ENCODE measurements at regions not wholly inside any gene's neighbourhood (a gene's known extent, or its start where the extent isn't known, plus 50 kb on each side); places are given as distances from the start of the nearest gene placed in this dataset.

GRCh38 chr2:226273440-226273839 is 526.2 kb downstream of the IRS1 start:
- TF ChIP-seq GABPA (IDR thresholded peaks at IDR 0.05; ENCODE audit: low read depth, low read length) = no peak
- TF ChIP-seq GABPA (CRISPR knock-in tag; IDR thresholded peaks at IDR 0.05; ENCODE audit: low read depth) = no peak
- no peak for TF ChIP-seq TRIM24 (CRISPR knock-in tag; IDR thresholded peaks at IDR 0.05)
- TF ChIP-seq SP2 (CRISPR knock-in tag; IDR thresholded peaks at IDR 0.05) = no peak
- TF ChIP-seq ADNP (CRISPR knock-in tag; IDR thresholded peaks at IDR 0.05) = no peak
- TF ChIP-seq TFE3 (CRISPR knock-in tag; IDR thresholded peaks at IDR 0.05) = no peak
- no peak for TF ChIP-seq EP300 (IDR thresholded peaks at IDR 0.05; ENCODE audit: low read depth in 2 of 2, low read length in 2 of 2)
- TF ChIP-seq EP300 (CRISPR knock-in tag; IDR thresholded peaks at IDR 0.05; ENCODE audit: borderline replicate concordance) = no peak
- TF ChIP-seq POLR2A (IDR thresholded peaks at IDR 0.05; ENCODE audit: insufficient read depth in 1 of 2, low read depth in 2 of 2, low read length in 2 of 2) = no peak
- TF ChIP-seq GATAD1 (CRISPR knock-in tag; IDR thresholded peaks at IDR 0.05) = no peak
- TF ChIP-seq ZNF124 (CRISPR knock-in tag; IDR thresholded peaks at IDR 0.05) = no peak
- TF ChIP-seq HDAC6 (IDR thresholded peaks at IDR 0.05; ENCODE audit: low read depth, low read length) = no peak
- TF ChIP-seq SIN3A (IDR thresholded peaks at IDR 0.05; ENCODE audit: borderline replicate concordance, low read depth, low read length) = no peak
- no peak for TF ChIP-seq ZNF282 (IDR thresholded peaks at IDR 0.05; ENCODE audit: partially characterized antibody)
